Chondrocyte (in vitro differentiated cells): ENCODE measurements at regions not wholly inside any gene's neighbourhood (a gene's known extent, or its start where the extent isn't known, plus 50 kb on each side); places are given as distances from the start of the nearest gene placed in this dataset.
"Not testable (repeated sequence)": the region's sequence is repeated elsewhere in the genome, so short reads cannot be mapped to it uniquely, and the experiment has no call there.

Experiments
- DNase-seq: peaks from one replicate; pipeline ENCODE4 v3.0.0; 2021; ENCODE audit warnings: mixed read lengths, low spot score
- H3K27ac Mint-ChIP-seq: one replicate; pipeline ENCODE4 v1.8.0; 2021; ENCODE audit warnings: mild to moderate bottlenecking, moderate library complexity, mixed read lengths; ENCODE audit not compliant: unreplicated experiment
- H3K27me3 Mint-ChIP-seq: 2 replicates; pipeline ENCODE4 v1.8.0; 2021; ENCODE audit warnings: low read depth, mixed read lengths
- H3K36me3 Mint-ChIP-seq: 2 replicates; pipeline ENCODE4 v1.8.0; 2021; ENCODE audit warnings: low read depth, mixed read lengths
- H3K4me1 Mint-ChIP-seq: 2 replicates; pipeline ENCODE4 v1.8.0; 2021; ENCODE audit warnings: low read depth, mild to moderate bottlenecking, mixed read lengths
- H3K4me3 Mint-ChIP-seq: one replicate; pipeline ENCODE4 v1.8.0; 2021; ENCODE audit warnings: mild to moderate bottlenecking, moderate library complexity, mixed read lengths; ENCODE audit not compliant: unreplicated experiment
- H3K9me3 Mint-ChIP-seq: 2 replicates; pipeline ENCODE4 v1.8.0; 2021; ENCODE audit warnings: low read depth, mixed read lengths
- CTCF ChIP-seq: fragments of 200-600 bp; sonication (generic); IDR thresholded peaks from 2 replicates; pipeline ENCODE4 v1.5.0; 2021; ENCODE audit warnings: antibody characterized with exemption, mild to moderate bottlenecking, moderate library complexity

- Mint-ChIP-seq H3K27ac (no peak overlapping the region), H3K27me3 (no peaks in the 10 kb centered on the region), H3K9me3 (peaks cover 33% of the 10 kb centered on the region), H3K4me1 (no peaks in the 10 kb centered on the region), H3K4me3 (no peak overlapping the region), H3K36me3 (no peaks in the 10 kb centered on the region)
- no peak for TF ChIP-seq CTCF
- DNase-seq: no peak
Observed at GRCh38 chrX:142860944-142861343, 164.8 kb upstream of the SPANXN4 start.

GRCh38 chrX:142861557-142861956 lies 164.2 kb upstream of the SPANXN4 start:
- no peaks in the 10 kb centered on the region for H3K36me3 Mint-ChIP-seq
- no peak overlapping the region for H3K27ac Mint-ChIP-seq
- no peaks in the 10 kb centered on the region for H3K4me1 Mint-ChIP-seq
- no peaks in the 10 kb centered on the region for H3K27me3 Mint-ChIP-seq
- peaks cover 31% of the 10 kb centered on the region for H3K9me3 Mint-ChIP-seq
- no peak for TF ChIP-seq CTCF
- no peak for DNase-seq
- H3K4me3 Mint-ChIP-seq: no peak overlapping the region

GRCh38 chrX:142866247-142866646 lies 159.5 kb upstream of the SPANXN4 start:
- not testable (repeated sequence) for H3K27me3 Mint-ChIP-seq, DNase-seq, H3K4me3 Mint-ChIP-seq, H3K4me1 Mint-ChIP-seq, H3K36me3 Mint-ChIP-seq, H3K27ac Mint-ChIP-seq
- peaks cover 49% of the 10 kb centered on the region for H3K9me3 Mint-ChIP-seq

- H3K9me3 Mint-ChIP-seq: peaks cover 43% of the 10 kb centered on the region
- H3K27ac Mint-ChIP-seq: no peak overlapping the region
- TF ChIP-seq CTCF: no peak
- DNase-seq: no peak
- H3K4me3 Mint-ChIP-seq: no peak overlapping the region
- no peaks in the 10 kb centered on the region for H3K27me3 Mint-ChIP-seq
- no peaks in the 10 kb centered on the region for H3K4me1 Mint-ChIP-seq
- no peaks in the 10 kb centered on the region for H3K36me3 Mint-ChIP-seq
Observed at GRCh38 chrX:142873214-142873613, 152.5 kb upstream of the SPANXN4 start.

- Mint-ChIP-seq H3K9me3 (peaks cover 44% of the 10 kb centered on the region), H3K4me3 (no peak overlapping the region), H3K27ac (no peak overlapping the region), H3K27me3 (no peaks in the 10 kb centered on the region), H3K4me1 (no peaks in the 10 kb centered on the region), H3K36me3 (no peaks in the 10 kb centered on the region)
- DNase-seq: no peak
- no peak for TF ChIP-seq CTCF
Observed at GRCh38 chrX:142884881-142885280, 140.8 kb upstream of the SPANXN4 start.

- Mint-ChIP-seq H3K4me1 (no peaks in the 10 kb centered on the region), H3K27ac (no peak overlapping the region), H3K36me3 (no peaks in the 10 kb centered on the region), H3K27me3 (no peaks in the 10 kb centered on the region), H3K9me3 (peaks cover 24% of the 10 kb centered on the region), H3K4me3 (no peak overlapping the region)
- no peak for TF ChIP-seq CTCF
- DNase-seq: no peak
Observed at GRCh38 chrX:142891046-142891445, 134.7 kb upstream of the SPANXN4 start.
